ENCODE measurements at regions not wholly inside any gene's neighbourhood (a gene's known extent, or its start where the extent isn't known, plus 50 kb on each side); places are given as distances from the start of the nearest gene placed in this dataset.

GRCh38 chr4:15262396-15262795, 165.4 kb upstream of the C1QTNF7 start:
- TF ChIP-seq SMC3 (conservative IDR thresholded peaks at IDR 0.05; ENCODE audit: poor library complexity) (no peak), EZH2 (IDR thresholded peaks at IDR 0.05; ENCODE audit: borderline replicate concordance, insufficient read depth, low read length, poor library complexity, severe bottlenecking) (no peak), RAD21 (conservative IDR thresholded peaks at IDR 0.05) (no peak), CTCF (IDR thresholded peaks at IDR 0.05; ENCODE audit: poor library complexity, severe bottlenecking) (no peak), POLR2AphosphoS5 (IDR thresholded peaks at IDR 0.05) (no peak), MXI1 (conservative IDR thresholded peaks at IDR 0.05; ENCODE audit: poor library complexity, severe bottlenecking) (no peak)
- TF ChIP-seq, protein P1, sequence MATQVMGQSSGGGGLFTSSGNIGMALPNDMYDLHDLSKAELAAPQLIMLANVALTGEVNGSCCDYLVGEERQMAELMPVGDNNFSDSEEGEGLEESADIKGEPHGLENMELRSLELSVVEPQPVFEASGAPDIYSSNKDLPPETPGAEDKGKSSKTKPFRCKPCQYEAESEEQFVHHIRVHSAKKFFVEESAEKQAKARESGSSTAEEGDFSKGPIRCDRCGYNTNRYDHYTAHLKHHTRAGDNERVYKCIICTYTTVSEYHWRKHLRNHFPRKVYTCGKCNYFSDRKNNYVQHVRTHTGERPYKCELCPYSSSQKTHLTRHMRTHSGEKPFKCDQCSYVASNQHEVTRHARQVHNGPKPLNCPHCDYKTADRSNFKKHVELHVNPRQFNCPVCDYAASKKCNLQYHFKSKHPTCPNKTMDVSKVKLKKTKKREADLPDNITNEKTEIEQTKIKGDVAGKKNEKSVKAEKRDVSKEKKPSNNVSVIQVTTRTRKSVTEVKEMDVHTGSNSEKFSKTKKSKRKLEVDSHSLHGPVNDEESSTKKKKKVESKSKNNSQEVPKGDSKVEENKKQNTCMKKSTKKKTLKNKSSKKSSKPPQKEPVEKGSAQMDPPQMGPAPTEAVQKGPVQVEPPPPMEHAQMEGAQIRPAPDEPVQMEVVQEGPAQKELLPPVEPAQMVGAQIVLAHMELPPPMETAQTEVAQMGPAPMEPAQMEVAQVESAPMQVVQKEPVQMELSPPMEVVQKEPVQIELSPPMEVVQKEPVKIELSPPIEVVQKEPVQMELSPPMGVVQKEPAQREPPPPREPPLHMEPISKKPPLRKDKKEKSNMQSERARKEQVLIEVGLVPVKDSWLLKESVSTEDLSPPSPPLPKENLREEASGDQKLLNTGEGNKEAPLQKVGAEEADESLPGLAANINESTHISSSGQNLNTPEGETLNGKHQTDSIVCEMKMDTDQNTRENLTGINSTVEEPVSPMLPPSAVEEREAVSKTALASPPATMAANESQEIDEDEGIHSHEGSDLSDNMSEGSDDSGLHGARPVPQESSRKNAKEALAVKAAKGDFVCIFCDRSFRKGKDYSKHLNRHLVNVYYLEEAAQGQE (IDR thresholded peaks at IDR 0.05; ENCODE audit: borderline replicate concordance), result no peak

All from neural cell (in vitro differentiated cells).